Neutrophil (primary cell): ENCODE measurements at regions not wholly inside any gene's neighbourhood (a gene's known extent, or its start where the extent isn't known, plus 50 kb on each side); places are given as distances from the start of the nearest gene placed in this dataset.

Experiments
- H3K27ac ChIP-seq: fragments of 200-600 bp; sonication (generic); 2 replicates; pipeline ENCODE4 v1.5.1; 2016; ENCODE audit warnings: mild to moderate bottlenecking, moderate library complexity
- H3K27me3 ChIP-seq: fragments of 200-600 bp; sonication (generic); 2 replicates; pipeline ENCODE4 v1.6.0; 2016; ENCODE audit warnings: mild to moderate bottlenecking
- H3K36me3 ChIP-seq: fragments of 200-600 bp; sonication (generic); 2 replicates; pipeline ENCODE4 v1.5.1; 2017
- H3K4me1 ChIP-seq, 2 experiments: fragments of 200-600 bp in 1 of 2; sonication (generic) in 1 of 2; 1 replicate in 1 of 2; 2 replicates in 1 of 2; pipeline versions ENCODE4 v1.5.1 to v1.6.1; 2013 to 2016; ENCODE audit warnings: low read depth in 1 of 2, low read length in 1 of 2, mild to moderate bottlenecking in 1 of 2, moderate library complexity in 1 of 2; ENCODE audit not compliant: control insufficient read depth in 1 of 2, insufficient read depth in 1 of 2
- H3K4me3 ChIP-seq, 2 experiments: fragments of 200-600 bp in 1 of 2; sonication (generic) in 1 of 2; 1 replicate in 1 of 2; 2 replicates in 1 of 2; pipeline ENCODE4 v1.5.1; 2013 to 2016; ENCODE audit warnings: low read depth in 1 of 2, low read length in 1 of 2, mild to moderate bottlenecking in 1 of 2, moderate library complexity in 1 of 2
- H3K9me3 ChIP-seq: fragments of 200-600 bp; sonication (generic); 2 replicates; pipeline ENCODE4 v1.5.1; 2016
- CTCF ChIP-seq: fragments of 200-600 bp; sonication (generic); IDR thresholded peaks from 2 replicates; pipeline ENCODE4 v1.5.1; 2016; ENCODE audit warnings: antibody characterized with exemption

DNA sequence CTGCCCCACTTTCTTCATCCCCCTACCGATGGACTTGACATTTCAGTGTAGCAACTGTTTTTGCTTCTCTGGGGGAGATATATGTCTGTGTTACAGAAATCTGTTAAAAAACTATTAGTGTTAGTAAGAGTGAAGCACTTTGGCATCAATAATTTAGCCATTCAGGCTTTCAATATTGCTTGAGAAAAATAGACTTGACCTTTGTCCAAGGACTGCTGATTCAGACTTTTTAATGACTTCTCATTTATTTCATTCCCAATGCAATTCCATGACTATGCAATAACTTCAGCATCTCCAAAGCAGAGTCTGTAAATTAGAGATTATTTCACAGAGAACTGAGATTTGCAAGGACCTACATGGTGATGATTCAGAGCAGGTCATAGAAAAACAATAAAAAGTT is 104.1 kb upstream of the SPEF2 start:
- TF ChIP-seq CTCF = no peak
- Histone ChIP-seq H3K9me3 (no peaks in the 10 kb centered on the region), H3K4me1 (no peaks in the 10 kb centered on the region), H3K27ac (no peak overlapping the region), H3K36me3 (no peaks in the 10 kb centered on the region), H3K27me3 (no peaks in the 10 kb centered on the region), H3K4me3 (no peak overlapping the region)

DNA sequence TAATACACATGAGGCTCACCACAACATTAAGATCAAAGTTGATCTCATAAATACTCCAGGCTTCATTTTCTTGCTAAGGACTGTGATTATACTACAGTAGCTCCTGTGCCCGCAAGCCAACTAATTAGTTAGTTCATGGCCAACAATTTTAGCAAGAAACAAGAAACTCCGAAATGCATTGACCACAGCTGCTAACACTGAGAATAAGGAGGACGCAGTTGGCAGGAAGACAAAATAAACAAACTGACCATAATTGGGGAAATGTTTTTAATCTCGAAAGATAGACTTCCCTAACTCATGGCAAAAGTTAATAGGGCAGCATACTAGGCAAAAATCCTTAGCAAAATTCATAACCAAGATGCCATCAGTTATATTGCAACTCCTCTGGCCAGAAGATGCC is 115.5 kb upstream of the SPEF2 start:
- Histone ChIP-seq H3K4me1 (no peaks in the 10 kb centered on the region), H3K36me3 (no peaks in the 10 kb centered on the region), H3K4me3 (no peak overlapping the region), H3K27me3 (no peaks in the 10 kb centered on the region), H3K27ac (no peak overlapping the region), H3K9me3 (no peaks in the 10 kb centered on the region)
- TF ChIP-seq CTCF = no peak

- TF ChIP-seq CTCF = no peak
- no peaks in the 10 kb centered on the region for H3K27me3 ChIP-seq
Observed at GRCh38 chr5:35488791-35489190, 128.9 kb upstream of the SPEF2 start.

DNA sequence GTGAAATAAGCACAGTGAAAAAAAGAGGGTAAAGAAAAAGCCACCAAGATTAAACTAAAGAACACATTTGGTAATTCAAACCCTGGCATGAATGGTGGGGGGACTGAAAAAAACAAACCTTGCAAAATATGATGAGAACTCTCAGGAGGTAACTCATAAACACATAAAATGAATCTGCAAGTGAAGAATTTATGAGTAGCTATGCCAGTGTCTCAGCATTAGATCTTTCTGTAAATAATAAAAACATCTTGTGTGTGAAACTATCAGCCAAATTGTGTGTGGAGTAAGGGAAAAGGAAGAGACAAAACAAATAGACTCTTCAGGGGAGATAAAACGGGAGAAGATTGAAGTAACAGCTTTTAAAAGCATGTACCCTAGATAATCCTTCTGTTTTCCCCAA is 129.6 kb upstream of the SPEF2 start:
- Histone ChIP-seq H3K27me3 (no peaks in the 10 kb centered on the region), H3K36me3 (no peaks in the 10 kb centered on the region), H3K9me3 (no peaks in the 10 kb centered on the region), H3K4me3 (no peak overlapping the region), H3K27ac (no peak overlapping the region), H3K4me1 (peaks cover 17 to 20% of the 10 kb centered on the region in 2 experiments)
- TF ChIP-seq CTCF = no peak

More at GRCh38 chr5:35488791-35489190, 128.9 kb upstream of the SPEF2 start:
- Histone ChIP-seq H3K9me3 (no peaks in the 10 kb centered on the region), H3K27ac (no peak overlapping the region), H3K4me1 (peaks cover 10 to 13% of the 10 kb centered on the region in 2 experiments), H3K36me3 (no peaks in the 10 kb centered on the region), H3K4me3 (no peak overlapping the region)

- H3K36me3 ChIP-seq = no peaks in the 10 kb centered on the region
- peaks cover 23 to 26% of the 10 kb centered on the region in 2 experiments for H3K4me1 ChIP-seq
- no peak overlapping the region for H3K27ac ChIP-seq
- TF ChIP-seq CTCF = no peak
- H3K4me3 ChIP-seq = no peak overlapping the region
- no peaks in the 10 kb centered on the region for H3K27me3 ChIP-seq
- H3K9me3 ChIP-seq = no peaks in the 10 kb centered on the region
Observed at GRCh38 chr5:35487233-35488025, 130.2 kb upstream of the SPEF2 start.
